CD4-positive, alpha-beta T cell (primary cell): ENCODE measurements at regions not wholly inside any gene's neighbourhood (a gene's known extent, or its start where the extent isn't known, plus 50 kb on each side); places are given as distances from the start of the nearest gene placed in this dataset.

Experiments
- ATAC-seq: fragments of 200-7000 bp; cut with Tn5 transposase; one replicate; pipeline ENCODE4 v1.10.0; 2022; ENCODE audit warnings: mild to moderate bottlenecking; ENCODE audit not compliant: poor library complexity
- CTCF ChIA-PET: fragments of 350-600 bp; sonication (Branson Sonifier 250); formaldehyde crosslinking; loops from one replicate; lab custom pipeline; 2021; ENCODE audit warnings: antibody characterized with exemption, inconsistent platforms; lab: Charles Lee
- POLR2A ChIA-PET: fragments of 350-600 bp; sonication (Branson Sonifier 250); formaldehyde crosslinking; loops from one replicate; lab custom pipeline; 2021; ENCODE audit warnings: antibody characterized with exemption, inconsistent platforms; lab: Charles Lee
- DNase-seq, 14 experiments: peaks; one replicate each; pipeline ENCODE4 v3.0.0-alpha.2; 2013 to 2020; ENCODE audit warnings: mixed read lengths in 2 of 14
- H3K27ac ChIP-seq, 2 donors: one replicate each; pipeline versions ENCODE4 v1.5.1 to v1.7.0; 2013; ENCODE audit warnings: low read length in 2 of 2, low read depth in 1 of 2, mild to moderate bottlenecking in 1 of 2
- H3K27me3 ChIP-seq, 2 experiments: 1 replicate in 1 of 2; 2 replicates in 1 of 2; pipeline versions ENCODE4 v1.6.1 to v1.7.0; 2013; ENCODE audit warnings: low read length in 2 of 2, control low read depth in 1 of 2, mild to moderate bottlenecking in 1 of 2, moderate library complexity in 1 of 2; ENCODE audit not compliant: insufficient read depth in 2 of 2, control insufficient read depth in 1 of 2
- H3K36me3 ChIP-seq: one replicate; pipeline ENCODE4 v1.6.1; 2013; ENCODE audit warnings: low read length, control low read depth; ENCODE audit not compliant: insufficient read depth
- H3K4me1 ChIP-seq: one replicate; pipeline ENCODE4 v1.6.1; 2013; ENCODE audit warnings: low read length, control low read depth; ENCODE audit not compliant: insufficient read depth
- H3K4me3 ChIP-seq: one replicate; pipeline ENCODE4 v1.5.1; 2013; ENCODE audit warnings: mild to moderate bottlenecking, low read length, moderate library complexity
- H3K9me3 ChIP-seq, 2 experiments: 1 replicate in 1 of 2; 2 replicates in 1 of 2; pipeline versions ENCODE4 v1.6.1 to v1.7.0; 2013; ENCODE audit warnings: low read length in 2 of 2, mild to moderate bottlenecking in 2 of 2, control low read depth in 1 of 2, moderate library complexity in 1 of 2; ENCODE audit not compliant: control insufficient read depth in 1 of 2, insufficient read depth in 1 of 2
- H3K27ac Mint-ChIP-seq: one replicate; pipeline ENCODE4 v1.8.0; 2020; ENCODE audit warnings: mixed read lengths
- H3K27me3 Mint-ChIP-seq: one replicate; pipeline ENCODE4 v1.8.0; 2021; ENCODE audit warnings: mixed read lengths
- H3K36me3 Mint-ChIP-seq: one replicate; pipeline ENCODE4 v1.8.0; 2021; ENCODE audit warnings: low read depth, mixed read lengths
- H3K4me1 Mint-ChIP-seq: one replicate; pipeline ENCODE4 v1.8.0; 2021; ENCODE audit warnings: low read depth, mixed read lengths
- H3K4me3 Mint-ChIP-seq: one replicate; pipeline ENCODE4 v1.8.0; 2020; ENCODE audit warnings: mild to moderate bottlenecking, mixed read lengths
- H3K9me3 Mint-ChIP-seq: one replicate; pipeline ENCODE4 v1.8.0; 2020; ENCODE audit warnings: mixed read lengths
- intact Hi-C, 2 experiments: fragments of 100-400 bp; cut with DNase I in 1 of 2; cut with micrococcal nuclease in 1 of 2; formaldehyde crosslinking; loops; one replicate each; pipeline versions ENCODE4 v1.15.1 to v1.9.0; 2023 to 2025; cut with DNase I, micrococcal nuclease
- TF ChIP-seq, protein P1 (sequence below): fragments of 200-600 bp; IDR thresholded peaks from one replicate; pipeline ENCODE4 v1.8.0; 2022; ENCODE audit warnings: antibody characterized with exemption, mild to moderate bottlenecking

- no peak for DNase-seq
- no peaks in the 10 kb centered on the region for H3K4me1 ChIP-seq
- no peaks in the 10 kb centered on the region for H3K4me1 Mint-ChIP-seq
- ChIA-PET CTCF (no interaction called here), POLR2A (no interaction called here)
- H3K36me3 ChIP-seq = no peaks in the 10 kb centered on the region
- H3K27ac ChIP-seq = no peak overlapping the region
- intact Hi-C loops = no loop called here
- H3K27me3 ChIP-seq = no peaks in the 10 kb centered on the region
- no peak for ATAC-seq
- no peaks in the 10 kb centered on the region for H3K36me3 Mint-ChIP-seq
- H3K27me3 Mint-ChIP-seq = no peaks in the 10 kb centered on the region
- peaks cover 0 to 3% of the 10 kb centered on the region in 2 experiments for H3K9me3 ChIP-seq
- peaks cover 3% of the 10 kb centered on the region for H3K9me3 Mint-ChIP-seq
- no peak overlapping the region for H3K4me3 ChIP-seq
- no peak overlapping the region for H3K4me3 Mint-ChIP-seq
- TF ChIP-seq, protein P1, sequence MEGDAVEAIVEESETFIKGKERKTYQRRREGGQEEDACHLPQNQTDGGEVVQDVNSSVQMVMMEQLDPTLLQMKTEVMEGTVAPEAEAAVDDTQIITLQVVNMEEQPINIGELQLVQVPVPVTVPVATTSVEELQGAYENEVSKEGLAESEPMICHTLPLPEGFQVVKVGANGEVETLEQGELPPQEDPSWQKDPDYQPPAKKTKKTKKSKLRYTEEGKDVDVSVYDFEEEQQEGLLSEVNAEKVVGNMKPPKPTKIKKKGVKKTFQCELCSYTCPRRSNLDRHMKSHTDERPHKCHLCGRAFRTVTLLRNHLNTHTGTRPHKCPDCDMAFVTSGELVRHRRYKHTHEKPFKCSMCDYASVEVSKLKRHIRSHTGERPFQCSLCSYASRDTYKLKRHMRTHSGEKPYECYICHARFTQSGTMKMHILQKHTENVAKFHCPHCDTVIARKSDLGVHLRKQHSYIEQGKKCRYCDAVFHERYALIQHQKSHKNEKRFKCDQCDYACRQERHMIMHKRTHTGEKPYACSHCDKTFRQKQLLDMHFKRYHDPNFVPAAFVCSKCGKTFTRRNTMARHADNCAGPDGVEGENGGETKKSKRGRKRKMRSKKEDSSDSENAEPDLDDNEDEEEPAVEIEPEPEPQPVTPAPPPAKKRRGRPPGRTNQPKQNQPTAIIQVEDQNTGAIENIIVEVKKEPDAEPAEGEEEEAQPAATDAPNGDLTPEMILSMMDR = no peak
- no peak overlapping the region for H3K27ac Mint-ChIP-seq
These were observed 325.0 kb downstream of the FBXO8 start for GRCh38 chr4:173958445-173958844.

DNA sequence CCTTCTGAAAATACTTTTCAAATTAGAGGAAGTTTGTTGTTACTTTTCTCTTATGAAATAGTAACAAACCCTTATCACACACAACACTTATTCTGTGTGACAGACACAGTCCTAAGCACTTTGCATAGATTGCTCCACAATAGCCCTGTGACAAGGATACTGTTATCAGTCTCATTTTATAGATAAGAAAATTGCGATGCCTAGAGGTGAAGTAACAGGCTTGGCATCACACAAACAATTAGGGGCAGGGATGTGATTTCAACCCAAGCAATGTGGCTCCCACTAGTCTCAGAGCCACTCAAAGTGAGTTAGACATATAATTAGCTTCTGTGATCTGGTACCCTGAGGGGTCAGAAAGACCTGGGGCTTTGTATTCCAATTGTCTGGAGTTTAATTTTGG, 339.9 kb downstream of the FBXO8 start:
- no peaks in the 10 kb centered on the region for H3K9me3 Mint-ChIP-seq
- H3K4me3 Mint-ChIP-seq = no peak overlapping the region
- TF ChIP-seq, protein P1 = no peak
- ChIA-PET POLR2A (no interaction called here), CTCF (no interaction called here)
- intact Hi-C loops = no loop called here
- DNase-seq = no peak
- no peaks in the 10 kb centered on the region for H3K27me3 ChIP-seq
- no peak overlapping the region for H3K27ac Mint-ChIP-seq
- no peaks in the 10 kb centered on the region for H3K36me3 ChIP-seq
- no peaks in the 10 kb centered on the region for H3K9me3 ChIP-seq
- H3K4me1 ChIP-seq = no peaks in the 10 kb centered on the region
- no peak overlapping the region for H3K27ac ChIP-seq
- no peaks in the 10 kb centered on the region for H3K4me1 Mint-ChIP-seq
- H3K36me3 Mint-ChIP-seq = no peaks in the 10 kb centered on the region
- H3K27me3 Mint-ChIP-seq = no peaks in the 10 kb centered on the region
- no peak overlapping the region for H3K4me3 ChIP-seq
- ATAC-seq = no peak

- Mint-ChIP-seq H3K36me3 (no peaks in the 10 kb centered on the region), H3K4me3 (no peak overlapping the region), H3K27me3 (no peaks in the 10 kb centered on the region), H3K27ac (no peak overlapping the region), H3K9me3 (no peaks in the 10 kb centered on the region), H3K4me1 (no peaks in the 10 kb centered on the region)
- CTCF ChIA-PET = no interaction called here
- no peaks in the 10 kb centered on the region for H3K27me3 ChIP-seq
- intact Hi-C loops = no loop called here
- no peak overlapping the region for H3K4me3 ChIP-seq
- ATAC-seq (no peak), DNase-seq (no peak)
- no peaks in the 10 kb centered on the region for H3K9me3 ChIP-seq
- no peaks in the 10 kb centered on the region for H3K4me1 ChIP-seq
- no peak overlapping the region for H3K27ac ChIP-seq
- TF ChIP-seq, protein P1 = no peak
- H3K36me3 ChIP-seq = no peaks in the 10 kb centered on the region
- POLR2A ChIA-PET = no interaction called here
These were observed 343.3 kb downstream of the FBXO8 start for GRCh38 chr4:173940146-173940545.
